ENCODE measurements at regions not wholly inside any gene's neighbourhood (a gene's known extent, or its start where the extent isn't known, plus 50 kb on each side); places are given as distances from the start of the nearest gene placed in this dataset.

DNA sequence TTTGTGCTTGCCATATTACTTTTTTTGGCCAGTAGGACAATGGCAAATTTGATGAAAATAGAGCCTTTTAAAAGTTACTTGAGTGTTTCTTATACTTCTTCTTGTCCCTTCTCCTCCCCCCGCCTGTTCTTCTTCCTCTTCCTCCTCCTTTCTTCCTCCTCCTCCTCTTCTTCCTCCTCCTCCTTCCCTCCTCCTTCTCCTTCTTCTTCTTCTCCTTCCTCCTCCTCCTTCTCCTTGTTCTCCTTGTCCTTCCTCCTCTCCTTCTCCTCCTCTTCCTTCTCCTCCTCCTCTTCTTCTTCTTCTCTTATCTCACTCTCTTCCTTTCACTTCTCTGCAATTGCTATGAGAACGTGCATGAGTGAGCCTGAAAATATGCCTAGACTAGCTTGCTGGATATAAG is 466.2 kb upstream of the NR5A2 start:
- Histone ChIP-seq H3K9me3 (no peaks in the 10 kb centered on the region), H3K27me3 (replicated peaks; ENCODE audit: control insufficient read depth, insufficient read depth, low read length) (no peaks in the 10 kb centered on the region), H3K4me1 (no peaks in the 10 kb centered on the region), H3K4me3 (ENCODE audit: low read depth, low read length) (no peak overlapping the region), H3K36me3 (ENCODE audit: control insufficient read depth, insufficient read depth, low read length) (no peaks in the 10 kb centered on the region)
- CTCF ChIA-PET = no interaction called here
- H3K27me3 Mint-ChIP-seq (ENCODE audit: insufficient read depth, unreplicated experiment) = peaks cover 3% of the 10 kb centered on the region
- POLR2A ChIA-PET = no interaction called here
- TF ChIP-seq, protein P1, sequence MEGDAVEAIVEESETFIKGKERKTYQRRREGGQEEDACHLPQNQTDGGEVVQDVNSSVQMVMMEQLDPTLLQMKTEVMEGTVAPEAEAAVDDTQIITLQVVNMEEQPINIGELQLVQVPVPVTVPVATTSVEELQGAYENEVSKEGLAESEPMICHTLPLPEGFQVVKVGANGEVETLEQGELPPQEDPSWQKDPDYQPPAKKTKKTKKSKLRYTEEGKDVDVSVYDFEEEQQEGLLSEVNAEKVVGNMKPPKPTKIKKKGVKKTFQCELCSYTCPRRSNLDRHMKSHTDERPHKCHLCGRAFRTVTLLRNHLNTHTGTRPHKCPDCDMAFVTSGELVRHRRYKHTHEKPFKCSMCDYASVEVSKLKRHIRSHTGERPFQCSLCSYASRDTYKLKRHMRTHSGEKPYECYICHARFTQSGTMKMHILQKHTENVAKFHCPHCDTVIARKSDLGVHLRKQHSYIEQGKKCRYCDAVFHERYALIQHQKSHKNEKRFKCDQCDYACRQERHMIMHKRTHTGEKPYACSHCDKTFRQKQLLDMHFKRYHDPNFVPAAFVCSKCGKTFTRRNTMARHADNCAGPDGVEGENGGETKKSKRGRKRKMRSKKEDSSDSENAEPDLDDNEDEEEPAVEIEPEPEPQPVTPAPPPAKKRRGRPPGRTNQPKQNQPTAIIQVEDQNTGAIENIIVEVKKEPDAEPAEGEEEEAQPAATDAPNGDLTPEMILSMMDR (IDR thresholded peaks at IDR 0.05; ENCODE audit: insufficient read depth in 1 of 2, low read depth in 1 of 2, low read length in 1 of 2, severe bottlenecking in 1 of 2, unreplicated experiment in 1 of 2) = no peak
- H3K36me3 Mint-ChIP-seq (ENCODE audit: insufficient read depth, unreplicated experiment) = no peaks in the 10 kb centered on the region
- no TSS peak for BruUV-seq (replicated peaks)
- H3K27ac Mint-ChIP-seq (ENCODE audit: unreplicated experiment) = no peak overlapping the region
- intact Hi-C loops (cut with micrococcal nuclease; ENCODE audit: unreplicated experiment) = no loop called here
- DNase-seq = no peak
- H3K4me3 Mint-ChIP-seq (ENCODE audit: unreplicated experiment) = no peak overlapping the region
- H3K4me1 Mint-ChIP-seq (ENCODE audit: low read depth, unreplicated experiment) = no peaks in the 10 kb centered on the region
- no peaks in the 10 kb centered on the region for H3K9me3 Mint-ChIP-seq (ENCODE audit: unreplicated experiment)

DNA sequence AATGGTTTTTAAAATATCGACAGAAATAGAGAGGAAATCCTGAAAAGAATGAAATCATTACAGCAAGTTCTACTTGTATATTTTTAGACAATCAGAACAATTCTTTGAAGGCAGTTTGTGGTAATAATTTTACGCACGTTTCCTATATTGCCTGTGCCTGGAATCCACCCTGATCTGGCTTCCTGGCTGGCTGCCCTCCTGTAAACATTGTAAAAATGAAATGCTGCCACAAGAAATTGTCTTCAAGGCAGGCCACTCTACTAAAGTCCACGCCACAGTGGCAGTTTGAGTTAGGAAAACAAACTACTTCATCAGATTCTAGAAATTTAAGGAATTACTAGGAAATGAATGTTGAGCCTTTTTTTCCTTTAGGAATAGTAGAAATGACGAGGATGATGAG is 454.5 kb upstream of the NR5A2 start:
- no TSS peak for BruUV-seq (replicated peaks)
- Mint-ChIP-seq H3K4me1 (ENCODE audit: low read depth, unreplicated experiment) (no peaks in the 10 kb centered on the region), H3K4me3 (ENCODE audit: unreplicated experiment) (no peak overlapping the region), H3K36me3 (ENCODE audit: insufficient read depth, unreplicated experiment) (no peaks in the 10 kb centered on the region), H3K9me3 (ENCODE audit: unreplicated experiment) (no peaks in the 10 kb centered on the region), H3K27me3 (ENCODE audit: insufficient read depth, unreplicated experiment) (peaks cover 2% of the 10 kb centered on the region), H3K27ac (ENCODE audit: unreplicated experiment) (no peak overlapping the region)
- no peaks in the 10 kb centered on the region for H3K9me3 ChIP-seq
- H3K36me3 ChIP-seq (ENCODE audit: control insufficient read depth, insufficient read depth, low read length) = no peaks in the 10 kb centered on the region
- H3K4me3 ChIP-seq (ENCODE audit: low read depth, low read length) = no peak overlapping the region
- TF ChIP-seq, protein P1 (IDR thresholded peaks at IDR 0.05; ENCODE audit: insufficient read depth in 1 of 2, low read depth in 1 of 2, low read length in 1 of 2, severe bottlenecking in 1 of 2, unreplicated experiment in 1 of 2) = no peak
- intact Hi-C loops (cut with micrococcal nuclease; ENCODE audit: unreplicated experiment) = no loop called here
- H3K4me1 ChIP-seq = no peaks in the 10 kb centered on the region
- POLR2A ChIA-PET = no interaction called here
- CTCF ChIA-PET = no interaction called here
- no peak for DNase-seq
- no peaks in the 10 kb centered on the region for H3K27me3 ChIP-seq (replicated peaks; ENCODE audit: control insufficient read depth, insufficient read depth, low read length)

DNA sequence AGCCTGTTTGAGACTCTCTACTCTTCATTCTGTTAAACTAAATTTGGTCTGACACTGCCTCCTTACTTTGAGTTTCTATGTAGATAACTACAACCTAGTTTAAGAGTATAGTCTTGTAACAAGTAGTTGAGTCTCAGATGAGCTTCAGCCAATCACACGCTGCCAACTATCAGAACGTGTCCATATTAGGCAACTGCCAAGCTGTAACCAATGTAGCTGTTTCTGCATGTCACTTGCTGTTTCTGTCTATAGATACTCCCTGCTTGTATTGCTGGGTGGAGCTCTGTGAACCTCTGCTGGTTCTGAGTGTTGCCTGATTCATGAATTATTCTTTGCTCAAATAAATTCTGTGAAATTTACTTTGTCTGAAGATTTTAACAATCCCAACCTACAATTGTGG is 452.6 kb upstream of the NR5A2 start:
- Mint-ChIP-seq H3K4me3 (ENCODE audit: unreplicated experiment) (no peak overlapping the region), H3K9me3 (ENCODE audit: unreplicated experiment) (no peaks in the 10 kb centered on the region), H3K36me3 (ENCODE audit: insufficient read depth, unreplicated experiment) (no peaks in the 10 kb centered on the region), H3K27me3 (ENCODE audit: insufficient read depth, unreplicated experiment) (peaks cover 2% of the 10 kb centered on the region), H3K27ac (ENCODE audit: unreplicated experiment) (no peak overlapping the region), H3K4me1 (ENCODE audit: low read depth, unreplicated experiment) (no peaks in the 10 kb centered on the region)
- POLR2A ChIA-PET = no interaction called here
- DNase-seq = no peak
- no peaks in the 10 kb centered on the region for H3K9me3 ChIP-seq
- no TSS peak for BruUV-seq (replicated peaks)
- CTCF ChIA-PET = no interaction called here
- no peak overlapping the region for H3K4me3 ChIP-seq (ENCODE audit: low read depth, low read length)
- H3K4me1 ChIP-seq = no peaks in the 10 kb centered on the region
- intact Hi-C loops (cut with micrococcal nuclease; ENCODE audit: unreplicated experiment) = no loop called here
- no peaks in the 10 kb centered on the region for H3K36me3 ChIP-seq (ENCODE audit: control insufficient read depth, insufficient read depth, low read length)
- no peaks in the 10 kb centered on the region for H3K27me3 ChIP-seq (replicated peaks; ENCODE audit: control insufficient read depth, insufficient read depth, low read length)
- TF ChIP-seq, protein P1 (IDR thresholded peaks at IDR 0.05; ENCODE audit: insufficient read depth in 1 of 2, low read depth in 1 of 2, low read length in 1 of 2, severe bottlenecking in 1 of 2, unreplicated experiment in 1 of 2) = no peak

Data from Caco-2 (cell line).